HG03432 (cell line): ENCODE measurements at regions not wholly inside any gene's neighbourhood (a gene's known extent, or its start where the extent isn't known, plus 50 kb on each side); places are given as distances from the start of the nearest gene placed in this dataset.
"Not testable (repeated sequence)": the region's sequence is repeated elsewhere in the genome, so short reads cannot be mapped to it uniquely, and the experiment has no call there.

Experiments used
- ATAC-seq: cut with Tn5 transposase; IDR thresholded peaks from one replicate; pipeline ENCODE4 v1.9.1; 2021; ENCODE audit warnings: mild to moderate bottlenecking, moderate library complexity; ENCODE audit not compliant: unreplicated experiment

- no peak for ATAC-seq
Observed at GRCh38 chr1:147071142-147071541, 101.1 kb downstream of the PRKAB2 start.

- ATAC-seq: no peak
Observed at GRCh38 chr1:147062956-147063355, 109.3 kb downstream of the PRKAB2 start.

- ATAC-seq: not testable (repeated sequence)
Observed at GRCh38 chr1:147061880-147062279, 110.4 kb downstream of the PRKAB2 start.

DNA sequence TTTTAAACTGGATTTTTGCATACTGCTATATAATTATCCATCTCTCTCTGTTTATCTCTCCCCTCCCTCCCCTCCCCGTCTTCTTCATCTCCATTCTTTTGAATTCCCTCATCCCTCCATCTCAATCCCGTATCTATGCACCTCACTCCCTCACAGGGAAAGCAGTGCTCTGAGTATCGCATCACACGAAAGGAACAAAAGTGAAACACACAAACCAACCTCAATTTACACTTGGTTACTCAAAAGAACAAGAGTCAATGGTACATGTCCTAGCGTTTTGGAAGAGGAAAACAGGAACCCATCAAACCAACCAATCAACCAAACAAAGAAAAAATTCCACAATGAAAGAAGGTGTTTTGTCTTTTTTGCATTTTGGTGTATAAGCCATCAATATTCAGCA is 115.1 kb downstream of the NBPF12 start:
- no peak for ATAC-seq

DNA sequence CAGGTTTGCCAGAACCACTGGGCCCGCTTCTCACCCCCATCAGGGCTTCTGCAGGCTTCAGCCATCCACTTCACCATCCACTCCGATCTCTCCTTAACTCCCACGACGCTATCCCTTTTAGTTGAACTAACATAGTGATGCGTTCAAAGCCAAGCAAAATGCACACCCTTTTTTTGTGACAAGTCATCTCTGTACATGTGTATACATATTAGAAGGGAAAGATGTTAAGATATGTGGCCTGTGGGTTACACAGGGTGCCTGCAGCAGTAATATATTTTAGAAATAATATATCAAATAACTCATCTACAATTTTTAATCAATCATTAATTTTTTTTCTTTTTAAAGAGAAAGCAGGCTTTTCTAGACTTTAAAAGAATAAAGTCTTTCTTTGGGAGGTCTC is 114.6 kb downstream of the NBPF12 start:
- no peak for ATAC-seq

DNA sequence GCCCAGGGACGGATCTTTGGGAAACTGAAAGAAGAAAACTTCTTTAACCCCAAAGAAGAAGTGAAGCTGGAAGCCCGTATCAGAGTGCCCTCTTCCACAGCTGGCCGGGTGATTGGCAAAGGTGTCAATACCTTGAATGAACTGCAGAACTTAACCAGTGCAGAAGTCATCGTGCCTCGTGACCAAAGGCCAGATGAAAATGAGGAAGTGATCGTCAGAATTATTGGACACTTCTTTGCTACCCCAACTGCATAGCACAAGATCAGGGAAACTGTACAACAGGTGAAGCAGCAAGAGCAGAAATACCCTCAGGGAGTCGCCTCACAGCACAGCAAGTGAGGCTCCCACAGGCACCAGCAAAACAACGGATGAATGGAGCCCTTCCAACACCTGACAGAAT is 114.0 kb downstream of the NBPF12 start:
- ATAC-seq: no peak

GRCh38 chr1:147051136-147051535 is 113.0 kb downstream of the NBPF12 start:
- ATAC-seq: no peak

- no peak for ATAC-seq
Observed at GRCh38 chr1:147050654-147051053, 112.5 kb downstream of the NBPF12 start.

- ATAC-seq: peak; percentile 79
Observed at GRCh38 chr1:147046863-147047394, 108.8 kb downstream of the NBPF12 start.

GRCh38 chr1:147046189-147046862 is 108.2 kb downstream of the NBPF12 start:
- ATAC-seq: peak; percentile 75
